Keratinocyte (primary cell): ENCODE measurements at regions not wholly inside any gene's neighbourhood (a gene's known extent, or its start where the extent isn't known, plus 50 kb on each side); places are given as distances from the start of the nearest gene placed in this dataset.

Experiments used
- DNase-seq: peaks from one replicate; pipeline ENCODE4 v3.0.0-alpha.2; 2011; ENCODE audit warnings: low read depth, missing footprints, low spot score
- FAIRE-seq: peaks from 2 replicates; lab custom pipeline; 2011; peaks lifted over from hg19 to GRCh38; lab: Jason Lieb, UNC
- H2AFZ ChIP-seq: 2 replicates; pipeline ENCODE4 v1.6.0; 2012; ENCODE audit warnings: low read length, control low read depth, inconsistent platforms; ENCODE audit not compliant: control insufficient read depth
- H3K27ac ChIP-seq: 2 replicates; pipeline ENCODE4 v1.5.1; 2011; ENCODE audit warnings: low read length; ENCODE audit not compliant: control insufficient read depth, insufficient read depth
- H3K27me3 ChIP-seq: 3 replicates; pipeline ENCODE4 v1.6.0; 2011; ENCODE audit warnings: low read length; ENCODE audit not compliant: control insufficient read depth, insufficient read depth; ENCODE audit errors: extremely low read depth
- H3K36me3 ChIP-seq, 2 experiments: 2 replicates in 1 of 2; 3 replicates in 1 of 2; pipeline ENCODE4 v1.5.1; 2011; ENCODE audit warnings: low read length in 2 of 2, mild to moderate bottlenecking in 1 of 2; ENCODE audit not compliant: control insufficient read depth in 2 of 2, insufficient read depth in 2 of 2; ENCODE audit errors: extremely low read depth in 1 of 2
- H3K4me1 ChIP-seq: 3 replicates; pipeline ENCODE4 v1.5.1; 2011; ENCODE audit warnings: low read length; ENCODE audit not compliant: control insufficient read depth, insufficient read depth; ENCODE audit errors: extremely low read depth
- H3K4me2 ChIP-seq: 3 replicates; pipeline ENCODE4 v1.6.0; 2011; ENCODE audit warnings: low read depth, low read length; ENCODE audit not compliant: control insufficient read depth, insufficient read depth; ENCODE audit errors: extremely low read depth
- H3K4me3 ChIP-seq, 3 experiments: fragments of 200-600 bp in 1 of 3; sonication (generic) in 1 of 3; 2 replicates in 2 of 3; 3 replicates in 1 of 3; pipeline ENCODE4 v1.5.1; 2011 to 2016; ENCODE audit warnings: low read length in 3 of 3, mild to moderate bottlenecking in 3 of 3, control low read depth in 2 of 3, inconsistent platforms in 1 of 3, low read depth in 1 of 3, mixed read lengths in 1 of 3, mixed run types in 1 of 3, moderate library complexity in 1 of 3; ENCODE audit not compliant: control insufficient read depth in 2 of 3, insufficient read depth in 2 of 3; ENCODE audit errors: extremely low read depth in 1 of 3
- H3K79me2 ChIP-seq: 2 replicates; pipeline ENCODE4 v1.6.0; 2012; ENCODE audit warnings: low read length; ENCODE audit not compliant: control insufficient read depth, insufficient read depth
- H3K9ac ChIP-seq: 3 replicates; pipeline ENCODE4 v1.6.0; 2011; ENCODE audit warnings: low read length; ENCODE audit not compliant: control insufficient read depth, insufficient read depth; ENCODE audit errors: extremely low read depth
- H3K9me1 ChIP-seq: 3 replicates; pipeline ENCODE4 v1.6.0; 2011; ENCODE audit warnings: low read length; ENCODE audit not compliant: control insufficient read depth, insufficient read depth; ENCODE audit errors: extremely low read depth
- H3K9me3 ChIP-seq: 2 replicates; pipeline ENCODE4 v1.5.1; 2012; ENCODE audit warnings: low read depth, low read length; ENCODE audit not compliant: control insufficient read depth
- H4K20me1 ChIP-seq: 3 replicates; pipeline ENCODE4 v1.6.0; 2011; ENCODE audit warnings: low read length; ENCODE audit not compliant: control insufficient read depth, insufficient read depth; ENCODE audit errors: extremely low read depth
- EZH2 ChIP-seq: IDR thresholded peaks from one replicate; pipeline ENCODE4 v1.6.1; 2012; ENCODE audit warnings: inconsistent platforms, mild to moderate bottlenecking, low read length, moderate library complexity
- dilution Hi-C: fragments of 300-500 bp; cut with MboI; formaldehyde crosslinking; loops from one replicate; pipeline ENCODE4 v1.7.0; 2020; ENCODE audit warnings: low sequenced_read_pairs; ENCODE audit not compliant: extremely low pct_ligation_motif_present
- TF ChIP-seq, protein P1 (sequence below), 3 experiments: IDR thresholded peaks in 1 of 3; conservative IDR thresholded peaks in 1 of 3; optimal IDR thresholded peaks in 1 of 3; 2 replicates in 2 of 3; 3 replicates in 1 of 3; pipeline versions ENCODE3 to v1.5.1; 2011; ENCODE audit warnings: low read length in 3 of 3, mild to moderate bottlenecking in 3 of 3, moderate library complexity in 2 of 3, control low read depth in 1 of 3, inconsistent platforms in 1 of 3; ENCODE audit not compliant: insufficient read depth in 2 of 3; ENCODE audit errors: extremely low read depth in 1 of 3

DNA sequence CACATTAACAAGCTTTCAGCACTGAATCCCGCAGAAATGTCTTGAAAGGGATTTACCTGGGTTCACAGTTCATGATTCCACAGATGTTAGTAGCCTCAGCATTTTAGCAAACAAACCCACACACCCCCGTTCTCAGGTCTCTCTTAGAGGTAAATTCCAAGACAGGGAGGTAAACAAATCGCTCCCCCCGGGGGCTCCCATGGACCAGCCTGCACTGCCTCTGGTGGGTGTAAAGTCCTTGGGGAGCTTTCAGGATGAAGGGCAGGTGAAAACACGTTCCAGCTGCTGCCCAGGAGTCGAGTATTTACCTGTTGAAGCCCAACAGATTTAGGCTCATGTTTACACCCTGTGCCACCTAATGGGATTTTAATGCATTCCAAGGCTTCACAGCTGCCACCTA lies 187.0 kb upstream of the FOXQ1 start:
- no peaks in the 10 kb centered on the region for H3K27me3 ChIP-seq
- H3K4me1 ChIP-seq = no peaks in the 10 kb centered on the region
- no peak for TF ChIP-seq EZH2
- TF ChIP-seq, protein P1, sequence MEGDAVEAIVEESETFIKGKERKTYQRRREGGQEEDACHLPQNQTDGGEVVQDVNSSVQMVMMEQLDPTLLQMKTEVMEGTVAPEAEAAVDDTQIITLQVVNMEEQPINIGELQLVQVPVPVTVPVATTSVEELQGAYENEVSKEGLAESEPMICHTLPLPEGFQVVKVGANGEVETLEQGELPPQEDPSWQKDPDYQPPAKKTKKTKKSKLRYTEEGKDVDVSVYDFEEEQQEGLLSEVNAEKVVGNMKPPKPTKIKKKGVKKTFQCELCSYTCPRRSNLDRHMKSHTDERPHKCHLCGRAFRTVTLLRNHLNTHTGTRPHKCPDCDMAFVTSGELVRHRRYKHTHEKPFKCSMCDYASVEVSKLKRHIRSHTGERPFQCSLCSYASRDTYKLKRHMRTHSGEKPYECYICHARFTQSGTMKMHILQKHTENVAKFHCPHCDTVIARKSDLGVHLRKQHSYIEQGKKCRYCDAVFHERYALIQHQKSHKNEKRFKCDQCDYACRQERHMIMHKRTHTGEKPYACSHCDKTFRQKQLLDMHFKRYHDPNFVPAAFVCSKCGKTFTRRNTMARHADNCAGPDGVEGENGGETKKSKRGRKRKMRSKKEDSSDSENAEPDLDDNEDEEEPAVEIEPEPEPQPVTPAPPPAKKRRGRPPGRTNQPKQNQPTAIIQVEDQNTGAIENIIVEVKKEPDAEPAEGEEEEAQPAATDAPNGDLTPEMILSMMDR (optimal IDR thresholded peaks at IDR 0.05 in 1 of 3, IDR thresholded peaks at IDR 0.05 in 1 of 3, conservative IDR thresholded peaks at IDR 0.05 in 1 of 3; ENCODE audit: extremely low read depth in 1 of 3, insufficient read depth in 2 of 3, low read length in 3 of 3) = no peak
- H3K27ac ChIP-seq = no peak overlapping the region
- H4K20me1 ChIP-seq = no peaks in the 10 kb centered on the region
- no peaks in the 10 kb centered on the region for H3K9me3 ChIP-seq
- no peak overlapping the region for H2AFZ ChIP-seq
- dilution Hi-C loops = no loop called here
- DNase-seq (no peak), FAIRE-seq (no peak)
- no peak overlapping the region for H3K4me2 ChIP-seq
- H3K9me1 ChIP-seq = no peaks in the 10 kb centered on the region
- no peak overlapping the region for H3K4me3 ChIP-seq
- no peak overlapping the region for H3K9ac ChIP-seq
- no peaks in the 10 kb centered on the region for H3K36me3 ChIP-seq
- H3K79me2 ChIP-seq = no peaks in the 10 kb centered on the region

DNA sequence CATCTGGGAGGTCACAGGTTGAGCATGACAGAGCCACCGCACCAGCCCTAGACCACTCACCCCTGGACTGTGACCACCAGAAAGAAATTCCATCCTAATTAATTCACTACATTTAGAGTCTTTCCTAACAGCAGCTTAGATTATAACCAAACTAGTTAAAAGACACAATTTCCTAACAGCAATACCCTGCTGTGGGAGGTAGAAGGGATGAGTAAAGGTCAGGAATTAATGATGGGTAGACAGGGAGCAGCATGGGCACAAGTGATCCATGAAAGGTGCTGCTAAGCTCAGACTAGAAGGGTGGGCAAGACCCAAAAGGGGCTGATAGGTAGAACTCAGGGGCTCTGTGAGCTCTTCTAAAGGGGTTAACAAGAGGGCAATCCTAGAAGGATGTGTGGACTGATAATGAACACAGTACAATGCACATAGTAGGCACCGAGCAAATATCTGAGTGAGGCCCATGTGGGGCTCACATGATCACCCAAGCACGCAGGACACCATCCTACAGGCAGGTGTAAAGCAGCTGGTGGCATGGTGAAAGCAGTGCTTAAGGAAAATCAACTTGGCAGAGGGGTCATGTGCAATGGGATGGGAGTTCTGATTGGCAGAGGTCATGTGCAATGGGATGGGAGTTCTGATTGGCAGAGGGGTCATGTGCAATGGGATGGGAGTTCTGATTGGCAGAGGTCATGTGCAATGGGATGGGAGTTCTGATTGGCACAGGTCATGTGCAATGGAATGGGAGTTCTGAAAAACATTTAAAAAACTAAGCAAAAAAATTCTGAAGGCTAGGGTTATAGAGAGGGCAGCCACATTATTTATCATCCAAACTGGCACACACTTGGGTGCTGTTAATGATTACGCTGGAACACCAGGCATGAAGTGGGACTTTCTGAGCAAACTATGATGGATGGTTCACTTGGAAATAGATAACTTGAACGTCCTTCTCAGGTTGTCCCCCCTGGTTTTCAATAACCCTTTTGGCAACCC lies 188.2 kb upstream of the FOXQ1 start:
- Histone ChIP-seq H3K79me2 (no peaks in the 10 kb centered on the region), H3K4me2 (no peak overlapping the region), H3K27ac (no peak overlapping the region), H3K27me3 (no peaks in the 10 kb centered on the region), H3K9me1 (no peaks in the 10 kb centered on the region), H3K4me3 (no peak overlapping the region), H3K9me3 (no peaks in the 10 kb centered on the region), H3K36me3 (no peaks in the 10 kb centered on the region), H4K20me1 (no peaks in the 10 kb centered on the region), H3K9ac (no peak overlapping the region), H3K4me1 (no peaks in the 10 kb centered on the region), H2AFZ (no peak overlapping the region)
- DNase-seq (no peak), FAIRE-seq (no peak)
- dilution Hi-C loops = no loop called here
- TF ChIP-seq, protein P1 (optimal IDR thresholded peaks at IDR 0.05 in 1 of 3, IDR thresholded peaks at IDR 0.05 in 1 of 3, conservative IDR thresholded peaks at IDR 0.05 in 1 of 3; ENCODE audit: extremely low read depth in 1 of 3, insufficient read depth in 2 of 3, low read length in 3 of 3) = no peak
- TF ChIP-seq EZH2 = no peak
